ENCODE measurements at regions not wholly inside any gene's neighbourhood (a gene's known extent, or its start where the extent isn't known, plus 50 kb on each side); places are given as distances from the start of the nearest gene placed in this dataset.

DNA sequence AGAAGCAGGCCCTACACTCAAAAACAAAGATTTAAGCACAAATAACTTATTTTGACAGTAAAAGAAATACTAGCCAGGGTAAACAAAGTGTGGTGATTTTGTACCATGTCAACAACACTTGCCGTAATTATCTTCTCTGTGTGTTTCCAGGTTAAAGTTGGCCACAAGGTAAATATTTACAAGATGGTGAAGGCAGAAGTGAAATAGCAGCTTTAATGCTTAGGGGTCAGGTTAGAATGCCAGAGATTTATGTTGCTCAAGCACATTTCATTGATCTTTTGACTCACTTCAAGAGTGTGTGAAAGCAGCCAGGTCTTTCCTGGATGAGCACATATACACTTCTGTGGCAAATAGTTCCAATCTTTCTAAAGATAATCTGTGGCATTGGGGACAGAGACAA is 270.2 kb upstream of the LUZP2 start:
- TF ChIP-seq EZH2 (IDR thresholded peaks at IDR 0.05; ENCODE audit: insufficient read depth, poor library complexity, severe bottlenecking) (no peak), EZH2phosphoT487 (IDR thresholded peaks at IDR 0.05; ENCODE audit: insufficient read depth, low read depth) (no peak)

Data from GM23248 (cell line).